ENCODE measurements at regions not wholly inside any gene's neighbourhood (a gene's known extent, or its start where the extent isn't known, plus 50 kb on each side); places are given as distances from the start of the nearest gene placed in this dataset.

- Histone ChIP-seq H2BK120ac (replicated peaks; ENCODE audit: low read depth, low read length) (no peak overlapping the region), H2AK5ac (ENCODE audit: low read depth, low read length) (no peak overlapping the region), H3K9ac (replicated peaks in 1 of 4; ENCODE audit: extremely low read depth in 1 of 4, low read depth in 3 of 4, low read length in 3 of 4) (no peak overlapping the region), H3K4me2 (ENCODE audit: insufficient read depth in 1 of 2, low read depth in 2 of 2, low read length in 2 of 2) (no peak overlapping the region), H3K4me1 (replicated peaks in 1 of 4; ENCODE audit: control insufficient read depth in 3 of 4, insufficient read depth in 4 of 4, low read length in 3 of 4) (peaks cover 0 to 2% (median 0%) of the 10 kb centered on the region in 4 experiments; a peak in 1 of 7 replicates), H4K8ac (ENCODE audit: extremely low read depth, insufficient read depth, low read length) (no peak overlapping the region), H3K18ac (ENCODE audit: extremely low read depth, low read length) (no peak overlapping the region), H3K23me2 (ENCODE audit: low read depth, low read length) (no peaks in the 10 kb centered on the region), H2BK15ac (ENCODE audit: low read length) (no peak overlapping the region), H3K23ac (ENCODE audit: insufficient read length) (no peak overlapping the region), H4K5ac (ENCODE audit: insufficient read length, low read depth, low read length) (no peak overlapping the region), H3K14ac (ENCODE audit: insufficient read length) (no peak overlapping the region), H3K79me1 (ENCODE audit: low read depth, low read length) (no peaks in the 10 kb centered on the region), H2BK12ac (ENCODE audit: low read depth, low read length) (no peak overlapping the region), H3K36me3 (ENCODE audit: control insufficient read depth in 2 of 4, insufficient read depth in 4 of 4, low read length in 3 of 4) (no peaks in the 10 kb centered on the region), H2BK5ac (ENCODE audit: low read depth, low read length) (no peak overlapping the region), H3K79me2 (ENCODE audit: control insufficient read depth in 1 of 2, insufficient read depth in 2 of 2, low read length in 2 of 2) (no peaks in the 10 kb centered on the region), H3K27ac (ENCODE audit: low read depth, low read length) (no peak overlapping the region), H3K4ac (replicated peaks; ENCODE audit: insufficient read length, low read depth, low read length) (no peak overlapping the region), H3K4me3 (ENCODE audit: extremely low read depth in 1 of 4, insufficient read depth in 2 of 4, low read depth in 3 of 4, low read length in 4 of 4) (no peak overlapping the region), H3K27me3 (replicated peaks in 1 of 4; ENCODE audit: control insufficient read depth in 3 of 4, extremely low read depth in 1 of 4, insufficient read depth in 3 of 4, low read length in 3 of 4) (no peaks in the 10 kb centered on the region), H2BK20ac (ENCODE audit: low read length) (no peak overlapping the region), H2AFZ (ENCODE audit: low read length) (no peak overlapping the region), H4K20me1 (replicated peaks in 1 of 2; ENCODE audit: control insufficient read depth in 1 of 2, insufficient read depth in 2 of 2, low read length in 2 of 2) (peaks cover 0 to 2% of the 10 kb centered on the region in 2 experiments), H3K9me3 (ENCODE audit: insufficient read depth in 2 of 2, low read depth in 1 of 2, low read length in 1 of 2) (no peaks in the 10 kb centered on the region), H4K91ac (replicated peaks; ENCODE audit: insufficient read length, low read length) (no peak overlapping the region), H3K56ac (replicated peaks; ENCODE audit: insufficient read length, low read depth, low read length) (no peak overlapping the region)
- ChIA-PET POLR2A (ENCODE audit: partially characterized antibody) (no interaction called here), CTCF (ENCODE audit: partially characterized antibody) (interaction anchor here (0.7 to 1.9 kb wide), 5 partner anchors 13 to 589 kb away, joined by 3 to 9 read pairs (median 3); no protein-coding TSS in a partner anchor)
- WGBS, 2 experiments (ENCODE audit: extremely low coverage in 1 of 2, insufficient coverage in 1 of 2, insufficient read length in 1 of 2, insufficient replicate concordance in 2 of 2, low coverage in 1 of 2, low lambda C conversion rate in 2 of 2, missing lambda C conversion rate in 1 of 2) = 91% methylated on average over 1 of the region's 1 CpG; no CpG with 5 or more reads in 1 of the 2 experiments
- no peak for TF ChIP-seq KDM5A (IDR thresholded peaks at IDR 0.05; ENCODE audit: low read length)
- no peak for TF ChIP-seq RFX5 (IDR thresholded peaks at IDR 0.05; ENCODE audit: borderline replicate concordance, low read depth, low read length)
- TF ChIP-seq CBX8 (IDR thresholded peaks at IDR 0.05; ENCODE audit: borderline replicate concordance, low read depth, low read length) = no peak
- TF ChIP-seq CEBPB (IDR thresholded peaks at IDR 0.05; ENCODE audit: low read depth, low read length) = no peak
- no peak for TF ChIP-seq FOSL1 (IDR thresholded peaks at IDR 0.05; ENCODE audit: insufficient read depth, low read depth, low read length)
- peak; percentile 48 to 67 for TF ChIP-seq RAD21 (IDR thresholded peaks at IDR 0.05 in 1 of 2, conservative IDR thresholded peaks at IDR 0.05 in 1 of 2; ENCODE audit: low read depth in 2 of 2, low read length in 2 of 2)
- no peak for TF ChIP-seq NANOG (IDR thresholded peaks at IDR 0.05; ENCODE audit: insufficient read depth, low read depth, low read length, poor library complexity, severe bottlenecking)
- no peak for TF ChIP-seq SP4 (IDR thresholded peaks at IDR 0.05; ENCODE audit: low read length)
- no peak for TF ChIP-seq CHD2 (IDR thresholded peaks at IDR 0.05; ENCODE audit: low read length)
- no peak for TF ChIP-seq ATF3 (IDR thresholded peaks at IDR 0.05; ENCODE audit: insufficient read depth, low read depth, low read length)
- TF ChIP-seq CTCF (IDR thresholded peaks at IDR 0.05; ENCODE audit: control extremely low read depth in 1 of 3, insufficient read depth in 1 of 3, low read depth in 1 of 3, low read length in 3 of 3) = peak in 1 of 3 experiments; percentile 15; a peak in 1 of 4 replicates
- DNase-seq (ENCODE audit: low read depth in 1 of 2, low spot score in 2 of 2) (no peak), FAIRE-seq (no peak)
Measured at GRCh38 chr16:50902457-50902856, 160.6 kb downstream of the CYLD start.
